ENCODE measurements at regions not wholly inside any gene's neighbourhood (a gene's known extent, or its start where the extent isn't known, plus 50 kb on each side); places are given as distances from the start of the nearest gene placed in this dataset.

- DNase-seq (ENCODE audit: low spot score), result no peak
Measured at GRCh38 chr4:3669553-3669949, 96.6 kb upstream of the ADRA2C start.

- DNase-seq (ENCODE audit: low spot score), result no peak
Measured at GRCh38 chr4:3668825-3669552, 97.2 kb upstream of the ADRA2C start.

GRCh38 chr4:3667258-3667657 lies 98.9 kb upstream of the ADRA2C start:
- no peak for DNase-seq (ENCODE audit: low spot score)

GRCh38 chr4:3666263-3666662 lies 99.9 kb upstream of the ADRA2C start:
- no peak for DNase-seq (ENCODE audit: low spot score)

GRCh38 chr4:3665360-3665891 lies 100.8 kb upstream of the ADRA2C start:
- no peak for DNase-seq (ENCODE audit: low spot score)

- no peak for DNase-seq (ENCODE audit: low spot score)
Measured at GRCh38 chr4:3663791-3664190, 102.4 kb upstream of the ADRA2C start.

- no peak for DNase-seq (ENCODE audit: low spot score)
Measured at GRCh38 chr4:3662516-3662915, 103.7 kb upstream of the ADRA2C start.

GRCh38 chr4:3661989-3662388 lies 104.2 kb upstream of the ADRA2C start:
- DNase-seq (ENCODE audit: low spot score), result no peak

GRCh38 chr4:3660928-3661515 lies 105.2 kb upstream of the ADRA2C start:
- no peak for DNase-seq (ENCODE audit: low spot score)

GRCh38 chr4:3660086-3660927 lies 105.9 kb upstream of the ADRA2C start:
- DNase-seq (ENCODE audit: low spot score), result no peak

GRCh38 chr4:3659131-3659530 lies 107.1 kb upstream of the ADRA2C start:
- DNase-seq (ENCODE audit: low spot score), result no peak

GRCh38 chr4:3658530-3658913 lies 107.7 kb upstream of the ADRA2C start:
- DNase-seq (ENCODE audit: low spot score), result no peak

- peak; percentile 7 for DNase-seq (ENCODE audit: low spot score)
Measured at GRCh38 chr4:3657902-3658529, 108.2 kb upstream of the ADRA2C start.

GRCh38 chr4:3656416-3657356 lies 109.5 kb upstream of the ADRA2C start:
- DNase-seq (ENCODE audit: low spot score), result no peak

GRCh38 chr4:3655963-3656362 lies 110.2 kb upstream of the ADRA2C start:
- no peak for DNase-seq (ENCODE audit: low spot score)

- no peak for DNase-seq (ENCODE audit: low spot score)
Measured at GRCh38 chr4:3655485-3655884, 110.7 kb upstream of the ADRA2C start.

GRCh38 chr4:3654036-3654807 lies 112.0 kb upstream of the ADRA2C start:
- no peak for DNase-seq (ENCODE audit: low spot score)

GRCh38 chr4:3652586-3652985 lies 113.6 kb upstream of the ADRA2C start:
- DNase-seq (ENCODE audit: low spot score), result no peak

- no peak for DNase-seq (ENCODE audit: low spot score)
Measured at GRCh38 chr4:3651267-3651845, 114.8 kb upstream of the ADRA2C start.

GRCh38 chr4:3649491-3649890 lies 116.7 kb upstream of the ADRA2C start:
- no peak for DNase-seq (ENCODE audit: low spot score)

All from RKO (cell line).